ENCODE measurements at regions not wholly inside any gene's neighbourhood (a gene's known extent, or its start where the extent isn't known, plus 50 kb on each side); places are given as distances from the start of the nearest gene placed in this dataset.

DNA sequence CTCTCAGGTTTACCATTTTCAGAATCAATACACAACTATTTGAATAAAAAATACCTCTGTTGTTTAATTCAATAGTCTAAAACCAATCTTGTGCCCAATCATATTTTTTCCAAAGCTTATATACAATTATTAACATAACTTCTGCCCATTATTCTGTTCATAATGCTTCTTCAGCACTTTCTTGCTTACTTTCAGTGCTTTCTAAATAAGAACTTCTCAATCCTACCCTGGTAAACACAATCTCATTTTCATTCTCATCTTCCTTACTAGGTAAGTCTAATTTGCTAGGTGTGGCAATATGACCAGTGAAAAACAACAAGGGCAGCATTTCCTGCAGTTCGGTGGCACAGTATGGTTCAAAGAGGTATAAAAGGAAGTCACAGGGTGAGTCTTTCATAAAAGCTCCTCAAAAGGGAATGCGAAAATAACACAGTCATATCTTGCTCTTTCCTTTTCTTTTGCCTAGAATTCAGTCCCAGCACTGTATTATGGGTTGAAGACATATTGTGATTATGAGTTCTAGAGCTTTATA, 103.5 kb downstream of the FOXG1 start:
- no peak for TF ChIP-seq EZH2 (IDR thresholded peaks at IDR 0.05; ENCODE audit: borderline replicate concordance, insufficient read depth, low read depth, low read length, poor library complexity, severe bottlenecking)
- TF ChIP-seq, protein P1, sequence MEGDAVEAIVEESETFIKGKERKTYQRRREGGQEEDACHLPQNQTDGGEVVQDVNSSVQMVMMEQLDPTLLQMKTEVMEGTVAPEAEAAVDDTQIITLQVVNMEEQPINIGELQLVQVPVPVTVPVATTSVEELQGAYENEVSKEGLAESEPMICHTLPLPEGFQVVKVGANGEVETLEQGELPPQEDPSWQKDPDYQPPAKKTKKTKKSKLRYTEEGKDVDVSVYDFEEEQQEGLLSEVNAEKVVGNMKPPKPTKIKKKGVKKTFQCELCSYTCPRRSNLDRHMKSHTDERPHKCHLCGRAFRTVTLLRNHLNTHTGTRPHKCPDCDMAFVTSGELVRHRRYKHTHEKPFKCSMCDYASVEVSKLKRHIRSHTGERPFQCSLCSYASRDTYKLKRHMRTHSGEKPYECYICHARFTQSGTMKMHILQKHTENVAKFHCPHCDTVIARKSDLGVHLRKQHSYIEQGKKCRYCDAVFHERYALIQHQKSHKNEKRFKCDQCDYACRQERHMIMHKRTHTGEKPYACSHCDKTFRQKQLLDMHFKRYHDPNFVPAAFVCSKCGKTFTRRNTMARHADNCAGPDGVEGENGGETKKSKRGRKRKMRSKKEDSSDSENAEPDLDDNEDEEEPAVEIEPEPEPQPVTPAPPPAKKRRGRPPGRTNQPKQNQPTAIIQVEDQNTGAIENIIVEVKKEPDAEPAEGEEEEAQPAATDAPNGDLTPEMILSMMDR (IDR thresholded peaks at IDR 0.05), result no peak

All from B cell (primary cell).